ENCODE measurements at regions not wholly inside any gene's neighbourhood (a gene's known extent, or its start where the extent isn't known, plus 50 kb on each side); places are given as distances from the start of the nearest gene placed in this dataset.
"Not testable (repeated sequence)": the region's sequence is repeated elsewhere in the genome, so short reads cannot be mapped to it uniquely, and the experiment has no call there.

GRCh38 chr20:4325548-4326187 is 76.6 kb upstream of the ADRA1D start:
- peak; percentile 73 for DNase-seq (ENCODE audit: extremely low spot score, unreplicated experiment)
- Mint-ChIP-seq H3K4me1 (ENCODE audit: unreplicated experiment) (no peaks in the 10 kb centered on the region), H3K4me3 (ENCODE audit: unreplicated experiment) (no peak overlapping the region), H3K27ac (ENCODE audit: unreplicated experiment) (no peak overlapping the region), H3K9me3 (ENCODE audit: unreplicated experiment) (no peaks in the 10 kb centered on the region), H3K36me3 (ENCODE audit: unreplicated experiment) (no peaks in the 10 kb centered on the region), H3K27me3 (ENCODE audit: unreplicated experiment) (no peaks in the 10 kb centered on the region)
- no peak for TF ChIP-seq CTCF (IDR thresholded peaks at IDR 0.05)

- H3K4me1 Mint-ChIP-seq (ENCODE audit: unreplicated experiment), result no peaks in the 10 kb centered on the region
- H3K27me3 Mint-ChIP-seq (ENCODE audit: unreplicated experiment), result no peaks in the 10 kb centered on the region
- peak; percentile 59 for DNase-seq (ENCODE audit: extremely low spot score, unreplicated experiment)
- no peaks in the 10 kb centered on the region for H3K36me3 Mint-ChIP-seq (ENCODE audit: unreplicated experiment)
- no peak for TF ChIP-seq CTCF (IDR thresholded peaks at IDR 0.05)
- H3K27ac Mint-ChIP-seq (ENCODE audit: unreplicated experiment), result no peak overlapping the region
- H3K9me3 Mint-ChIP-seq (ENCODE audit: unreplicated experiment), result no peaks in the 10 kb centered on the region
- H3K4me3 Mint-ChIP-seq (ENCODE audit: unreplicated experiment), result no peak overlapping the region
These were observed 75.6 kb upstream of the ADRA1D start for GRCh38 chr20:4324611-4325243.

- H3K4me3 Mint-ChIP-seq (ENCODE audit: unreplicated experiment), result no peak overlapping the region
- no peaks in the 10 kb centered on the region for H3K9me3 Mint-ChIP-seq (ENCODE audit: unreplicated experiment)
- no peak overlapping the region for H3K27ac Mint-ChIP-seq (ENCODE audit: unreplicated experiment)
- no peaks in the 10 kb centered on the region for H3K4me1 Mint-ChIP-seq (ENCODE audit: unreplicated experiment)
- peak; percentile 15 for DNase-seq (ENCODE audit: extremely low spot score, unreplicated experiment)
- H3K36me3 Mint-ChIP-seq (ENCODE audit: unreplicated experiment), result no peaks in the 10 kb centered on the region
- no peak for TF ChIP-seq CTCF (IDR thresholded peaks at IDR 0.05)
- H3K27me3 Mint-ChIP-seq (ENCODE audit: unreplicated experiment), result no peaks in the 10 kb centered on the region
These were observed 73.4 kb upstream of the ADRA1D start for GRCh38 chr20:4322499-4322898.

- Mint-ChIP-seq H3K4me3 (ENCODE audit: unreplicated experiment) (no peak overlapping the region), H3K27me3 (ENCODE audit: unreplicated experiment) (no peaks in the 10 kb centered on the region), H3K9me3 (ENCODE audit: unreplicated experiment) (no peaks in the 10 kb centered on the region), H3K4me1 (ENCODE audit: unreplicated experiment) (no peaks in the 10 kb centered on the region), H3K27ac (ENCODE audit: unreplicated experiment) (no peak overlapping the region), H3K36me3 (ENCODE audit: unreplicated experiment) (no peaks in the 10 kb centered on the region)
- no peak for DNase-seq (ENCODE audit: extremely low spot score, unreplicated experiment)
- no peak for TF ChIP-seq CTCF (IDR thresholded peaks at IDR 0.05)
These were observed 71.2 kb upstream of the ADRA1D start for GRCh38 chr20:4320291-4320690.

GRCh38 chr20:4318891-4319290 is 69.8 kb upstream of the ADRA1D start:
- H3K4me3 Mint-ChIP-seq (ENCODE audit: unreplicated experiment), result no peak overlapping the region
- no peaks in the 10 kb centered on the region for H3K27me3 Mint-ChIP-seq (ENCODE audit: unreplicated experiment)
- no peak overlapping the region for H3K27ac Mint-ChIP-seq (ENCODE audit: unreplicated experiment)
- no peaks in the 10 kb centered on the region for H3K36me3 Mint-ChIP-seq (ENCODE audit: unreplicated experiment)
- H3K9me3 Mint-ChIP-seq (ENCODE audit: unreplicated experiment), result no peaks in the 10 kb centered on the region
- H3K4me1 Mint-ChIP-seq (ENCODE audit: unreplicated experiment), result no peaks in the 10 kb centered on the region
- no peak for DNase-seq (ENCODE audit: extremely low spot score, unreplicated experiment)
- no peak for TF ChIP-seq CTCF (IDR thresholded peaks at IDR 0.05)

GRCh38 chr20:4310616-4311015 is 61.5 kb upstream of the ADRA1D start:
- peak; percentile 13 for DNase-seq (ENCODE audit: extremely low spot score, unreplicated experiment)
- H3K27me3 Mint-ChIP-seq (ENCODE audit: unreplicated experiment); H3K4me1 Mint-ChIP-seq (ENCODE audit: unreplicated experiment); H3K36me3 Mint-ChIP-seq (ENCODE audit: unreplicated experiment); H3K27ac Mint-ChIP-seq (ENCODE audit: unreplicated experiment); H3K9me3 Mint-ChIP-seq (ENCODE audit: unreplicated experiment); H3K4me3 Mint-ChIP-seq (ENCODE audit: unreplicated experiment): not testable (repeated sequence)

All from osteocyte (in vitro differentiated cells).